NCI-H146 treated with DMSO at 0.1 percent for 48 hours (cell line): ENCODE measurements at regions not wholly inside any gene's neighbourhood (a gene's known extent, or its start where the extent isn't known, plus 50 kb on each side); places are given as distances from the start of the nearest gene placed in this dataset.

ENCODE experiments used
- DNase-seq: peaks from one replicate; lab custom pipeline; 2025; ENCODE audit not compliant: unreplicated experiment; lab: John Stamatoyannopoulos, UW

GRCh38 chr1:218573925-218574324 lies 228.8 kb downstream of the TGFB2 start:
- DNase-seq: no peak

DNA sequence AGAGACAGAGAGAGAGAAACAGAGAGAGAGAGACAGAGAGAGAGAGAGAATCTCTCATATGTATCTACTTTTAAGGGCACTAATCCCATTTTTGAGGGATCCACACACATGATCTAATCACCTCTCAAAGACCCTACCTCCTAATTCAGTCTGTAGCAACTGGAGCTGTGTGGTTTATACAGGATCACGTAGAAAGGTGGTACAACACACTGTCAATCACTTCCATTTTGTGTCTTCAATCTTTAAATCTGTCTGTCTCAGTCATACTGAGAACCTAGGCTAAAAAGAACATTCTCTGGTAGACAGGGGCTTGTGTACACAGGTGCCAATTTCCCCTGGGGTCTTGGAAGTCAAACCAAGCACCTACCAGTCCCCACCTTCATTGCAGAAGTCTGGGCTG lies 229.9 kb downstream of the TGFB2 start:
- DNase-seq: no peak

- DNase-seq: no peak
Measured at GRCh38 chr1:218575856-218576255, 230.7 kb downstream of the TGFB2 start.

DNA sequence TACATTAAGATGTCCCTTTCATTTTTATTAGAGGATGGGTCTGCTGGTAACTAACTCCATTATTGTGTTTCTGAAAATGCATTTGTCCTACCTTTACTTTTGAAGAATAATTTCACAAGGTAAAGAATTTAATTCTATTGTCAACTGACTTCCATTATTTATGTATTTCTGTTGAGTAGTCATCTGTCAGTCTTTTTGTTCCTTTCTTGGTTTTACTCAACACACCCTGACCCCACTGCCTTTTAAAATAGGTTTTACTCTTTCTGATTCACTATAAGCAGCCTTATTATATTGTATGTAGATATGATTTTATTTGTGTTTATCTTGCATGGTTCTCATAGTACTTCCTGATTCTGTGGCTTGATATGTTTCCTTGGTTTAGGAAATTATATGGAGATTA lies 237.5 kb downstream of the TGFB2 start:
- no peak for DNase-seq

GRCh38 chr1:218584418-218585155 lies 239.5 kb downstream of the TGFB2 start:
- DNase-seq: no peak

DNA sequence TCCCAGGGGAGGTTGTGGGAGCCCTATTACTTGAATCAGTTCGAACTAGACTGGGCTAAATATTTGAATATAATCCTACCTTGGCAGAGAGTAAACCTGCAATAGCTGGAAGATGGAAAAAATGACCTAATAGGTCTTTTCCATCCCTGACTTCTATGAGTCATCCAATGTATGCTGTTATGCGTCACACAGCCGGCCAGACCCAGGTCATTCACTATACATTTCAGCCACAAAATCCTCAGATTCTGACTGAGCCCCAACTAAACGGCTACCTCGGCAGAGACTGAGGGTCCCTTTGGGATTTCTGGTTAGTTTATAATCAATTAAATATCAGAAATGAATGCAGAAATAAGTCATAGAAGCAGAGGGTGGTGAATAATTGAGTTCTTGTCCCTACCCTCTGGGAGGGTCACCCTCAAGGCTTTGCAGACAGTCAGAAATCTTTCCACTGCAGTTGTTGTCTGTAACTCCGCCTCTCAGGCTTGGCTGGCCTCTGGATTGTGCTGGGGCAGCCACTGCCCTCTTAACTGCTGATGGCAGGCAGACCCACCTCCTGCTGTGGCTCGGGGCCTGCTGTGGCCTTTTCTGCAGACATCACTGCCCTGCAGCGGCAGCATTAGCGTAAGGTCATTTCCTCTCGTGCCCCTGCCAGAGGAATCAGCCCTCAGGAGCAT lies 240.5 kb downstream of the TGFB2 start:
- DNase-seq: peak; percentile 25

DNA sequence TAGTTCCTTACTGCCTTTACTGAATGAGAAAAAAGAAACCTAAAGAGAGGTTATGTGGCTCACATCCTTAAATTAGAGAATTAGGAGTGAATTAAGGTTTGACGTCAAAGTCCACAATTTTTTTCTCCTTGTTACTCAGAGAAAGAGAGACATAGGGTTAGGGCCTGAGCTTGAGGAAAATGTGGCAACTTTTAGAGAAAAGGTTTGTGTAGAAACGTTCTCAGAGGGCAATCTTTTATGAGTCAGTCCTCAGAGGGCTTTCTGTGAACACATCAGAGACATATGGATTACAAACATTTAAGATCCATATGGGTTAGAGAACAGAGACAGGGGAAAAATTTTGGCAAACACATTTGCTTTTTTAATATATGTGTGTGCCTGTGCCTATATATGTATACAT lies 242.8 kb downstream of the TGFB2 start:
- no peak for DNase-seq

GRCh38 chr1:218588540-218589172 lies 243.5 kb downstream of the TGFB2 start:
- DNase-seq: no peak

- DNase-seq: no peak
Measured at GRCh38 chr1:218589487-218589886, 244.4 kb downstream of the TGFB2 start.

- no peak for DNase-seq
Measured at GRCh38 chr1:218591966-218592365, 246.8 kb downstream of the TGFB2 start.

DNA sequence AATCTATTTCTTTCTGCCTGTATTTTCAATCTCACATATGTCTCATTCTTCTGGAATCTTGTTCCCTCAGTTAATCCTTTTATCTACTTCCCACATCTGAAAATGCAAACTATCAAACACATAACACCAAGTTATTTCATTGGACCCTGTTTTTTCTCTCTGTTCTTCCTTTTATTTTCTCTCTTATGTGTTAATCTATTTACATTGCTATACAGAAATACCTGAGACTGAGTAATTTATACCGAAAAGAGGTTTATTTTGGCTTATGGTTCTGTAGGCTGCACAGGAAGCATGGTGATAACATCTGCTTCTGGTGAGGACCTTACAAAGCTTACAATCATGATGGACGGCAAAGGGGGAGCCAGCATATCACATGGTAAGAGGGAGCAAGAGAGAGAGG lies 247.6 kb downstream of the TGFB2 start:
- no peak for DNase-seq

DNA sequence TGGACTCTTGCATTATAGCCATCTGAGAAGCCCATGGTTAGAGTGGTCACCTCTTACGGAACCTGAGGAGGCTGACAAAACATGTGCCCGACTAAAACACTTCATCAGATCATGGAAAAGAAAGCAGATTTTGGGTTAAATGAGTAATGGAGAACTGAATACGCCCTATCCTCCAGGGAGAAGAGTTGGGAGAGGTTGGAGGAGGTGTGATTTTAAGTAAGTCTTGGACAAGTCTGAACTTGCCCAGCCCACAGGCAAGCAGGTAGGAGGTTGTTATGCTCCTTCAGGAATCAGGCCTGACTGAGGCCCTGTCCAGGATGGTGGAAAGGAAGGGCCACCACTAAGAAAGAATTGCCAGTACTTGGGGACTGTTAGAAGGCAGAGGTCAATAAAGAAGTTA lies 255.8 kb downstream of the TGFB2 start:
- DNase-seq: no peak

- DNase-seq: no peak
Measured at GRCh38 chr1:218604217-218604616, 259.1 kb downstream of the TGFB2 start.

DNA sequence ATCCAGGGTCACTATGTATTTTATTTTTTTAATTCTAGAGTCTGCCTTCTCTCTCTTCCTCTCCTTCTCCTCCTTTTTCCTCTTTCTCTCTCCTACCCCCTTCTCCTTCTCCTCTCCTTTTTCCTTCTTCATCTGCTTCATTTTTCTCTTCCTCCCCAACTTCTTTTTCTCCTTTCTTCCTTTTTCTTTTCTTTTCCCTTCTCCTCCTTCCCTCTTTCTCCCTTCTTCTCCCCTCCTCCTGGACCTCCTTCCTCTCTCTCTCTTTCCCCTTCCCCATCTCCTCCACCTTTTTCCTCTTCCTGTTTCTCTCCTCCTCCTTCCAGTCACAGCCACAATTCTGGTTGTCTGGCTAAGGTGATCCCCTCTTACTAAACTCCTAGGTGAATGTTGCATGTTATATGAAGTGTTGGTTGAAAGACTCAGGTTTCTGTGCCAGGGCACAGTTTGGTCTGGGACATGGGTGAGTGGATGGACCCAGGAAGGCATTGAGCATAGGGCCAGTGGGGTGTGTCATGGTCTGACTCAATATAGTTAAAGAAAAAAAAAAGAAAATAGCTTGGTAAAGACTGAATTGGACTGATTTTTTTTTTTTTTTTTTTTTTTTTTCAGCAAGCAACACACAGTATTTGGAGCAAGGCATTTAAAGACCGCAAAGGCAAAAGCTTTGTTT lies 266.9 kb downstream of the TGFB2 start:
- DNase-seq: no peak

DNA sequence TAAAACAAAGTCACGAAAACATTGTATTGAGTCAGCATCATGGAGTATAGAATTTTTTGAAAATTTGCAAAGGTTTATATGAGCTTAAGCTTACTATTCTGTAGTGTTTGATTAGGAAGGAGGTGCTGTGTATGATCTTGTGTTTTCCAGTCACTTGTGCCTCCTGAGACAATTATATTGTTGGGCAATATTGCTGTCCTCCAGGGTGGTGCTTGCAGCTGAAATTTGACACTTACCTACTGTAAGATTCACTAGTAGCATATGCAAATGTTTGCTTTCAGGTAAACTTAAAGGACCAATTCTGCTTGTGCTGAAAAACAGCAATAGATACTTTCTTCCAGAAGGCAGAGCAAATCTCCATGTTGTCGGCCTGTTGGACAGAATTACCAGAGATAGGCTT lies 268.0 kb downstream of the TGFB2 start:
- peak; percentile 40 for DNase-seq

DNA sequence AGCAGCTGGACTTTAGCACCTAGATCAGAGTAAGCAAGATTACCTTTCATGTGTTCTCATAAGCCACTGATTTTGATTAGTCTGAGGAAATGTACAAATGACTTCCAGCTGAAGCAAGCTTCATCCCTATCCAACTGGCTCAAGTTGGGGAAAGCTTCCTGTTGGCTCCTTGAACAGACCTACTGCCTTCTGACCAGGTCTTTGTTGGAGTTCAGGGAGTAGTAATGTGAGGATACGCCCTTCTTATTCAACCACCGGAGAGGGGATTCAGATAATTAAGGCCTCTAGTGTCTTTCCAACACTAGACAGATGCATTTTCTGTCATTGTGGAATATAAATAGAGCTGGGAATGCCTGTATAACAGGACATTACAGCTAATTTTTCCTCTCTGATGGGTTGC lies 268.9 kb downstream of the TGFB2 start:
- no peak for DNase-seq

GRCh38 chr1:218616681-218617080 lies 271.5 kb downstream of the TGFB2 start:
- no peak for DNase-seq

DNA sequence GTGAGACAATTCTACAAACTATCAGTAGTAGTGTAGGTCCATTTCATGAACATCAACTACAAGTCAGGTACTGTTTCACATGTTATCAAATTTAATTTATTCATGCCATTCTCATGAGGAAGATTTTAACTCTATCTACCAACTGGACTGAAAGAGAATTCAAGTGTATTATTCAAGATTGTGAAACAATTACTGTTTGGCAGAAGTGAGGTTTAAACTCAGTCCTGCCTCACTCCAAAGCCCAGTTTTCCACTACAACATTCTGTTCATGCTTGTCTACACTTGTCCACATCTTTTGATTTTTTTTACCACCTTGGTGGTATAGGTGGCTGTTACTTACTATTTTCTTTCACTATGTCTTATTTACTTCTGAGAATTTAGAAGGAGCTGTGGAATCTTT lies 272.9 kb downstream of the TGFB2 start:
- DNase-seq: no peak

DNA sequence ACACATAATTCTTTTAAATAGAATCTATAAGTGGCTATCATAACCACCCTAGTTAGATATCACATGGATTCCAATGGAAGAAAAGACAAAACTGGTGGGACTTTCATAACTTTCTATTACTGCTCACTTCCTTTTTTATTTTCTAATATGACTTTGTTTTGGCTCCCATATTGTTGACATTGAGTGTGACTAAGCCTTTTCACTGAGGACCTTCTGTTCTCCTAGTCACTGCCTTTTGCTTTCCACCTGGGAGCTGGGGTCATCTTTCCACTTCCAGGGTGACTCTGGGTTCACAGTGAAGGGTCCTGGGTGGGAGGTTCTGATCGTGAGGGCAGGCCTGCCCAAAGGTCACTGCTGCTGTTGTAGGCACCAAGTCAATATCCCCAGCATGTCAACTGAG lies 275.8 kb downstream of the TGFB2 start:
- DNase-seq: no peak

DNA sequence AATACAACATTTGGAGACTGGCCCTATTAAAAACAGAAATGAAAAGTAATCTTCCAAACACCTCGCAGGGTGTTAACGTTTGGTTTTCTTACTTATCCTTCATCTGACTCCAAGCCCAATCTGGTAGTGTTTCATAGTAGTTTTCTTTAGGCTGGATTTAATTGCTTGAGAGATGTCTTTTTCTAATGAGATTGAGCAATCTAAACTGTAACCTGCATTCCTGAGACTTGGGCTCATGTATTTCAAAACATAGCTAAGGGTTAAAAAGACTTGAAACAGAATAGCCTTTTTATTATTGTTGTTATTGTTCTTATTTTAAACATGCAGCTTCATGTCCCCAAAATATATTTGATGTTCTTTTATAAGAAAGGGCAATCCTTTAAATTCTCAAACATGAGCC lies 278.9 kb downstream of the TGFB2 start:
- DNase-seq: no peak

GRCh38 chr1:218625393-218625792 lies 280.3 kb downstream of the TGFB2 start:
- DNase-seq: no peak
